K562 (cell line): ENCODE measurements at regions not wholly inside any gene's neighbourhood (a gene's known extent, or its start where the extent isn't known, plus 50 kb on each side); places are given as distances from the start of the nearest gene placed in this dataset.

Experiments
- ATAC-seq: fragments of 200-7000 bp; cut with Tn5 transposase; 3 replicates; pipeline ENCODE4 v1.9.1; 2020; ENCODE audit warnings: moderate library complexity
- BruUV-seq: library from RNA; stranded (reverse); fragments of 400-500 nt; replicated peaks from 2 replicates; lab custom pipeline; 2021; lab: Mats Ljungman, UMichigan
- CTCF ChIA-PET: fragments of 300-600 bp; formaldehyde crosslinking; extraction: SDS; loops from one replicate; lab custom pipeline; 2021; ENCODE audit warnings: low intra/inter-chr PET ratio; lab: Yijun Ruan, JAX
- POLR2A ChIA-PET: fragments of 300-600, 350-650 bp; sonication (Branson Sonifier 250); formaldehyde crosslinking; extraction: SDS; loops from one replicate; lab custom pipeline; 2021; ENCODE audit warnings: antibody characterized with exemption, inconsistent platforms; lab: Yijun Ruan, JAX
- DNase-seq, 4 experiments: peaks; one replicate each; pipeline versions ENCODE4 v3.0.0 to v3.0.0-alpha.2; 2011 to 2018; ENCODE audit warnings: low spot score in 3 of 4, mixed read lengths in 3 of 4; ENCODE audit errors: extremely low read depth in 1 of 4
- FAIRE-seq: peaks from 2 replicates; lab custom pipeline; 2011; peaks lifted over from hg19 to GRCh38; lab: Jason Lieb, UNC
- H2AFZ ChIP-seq: 2 replicates; pipeline ENCODE4 v1.6.0; 2011; ENCODE audit warnings: low read depth, low read length, control low read depth, inconsistent platforms
- H3K27ac ChIP-seq: fragments of 200-600 bp; 3 replicates; pipeline ENCODE4 v1.8.0; 2011; ENCODE audit warnings: low read depth, mild to moderate bottlenecking, control low read depth, inconsistent platforms, low read length, moderate library complexity, mixed read lengths; ENCODE audit errors: extremely low read depth
- H3K27me3 ChIP-seq, 2 experiments: fragments of 300-600 bp in 1 of 2; 2 replicates in 1 of 2; 3 replicates in 1 of 2; pipeline versions ENCODE4 v1.6.0 to v1.8.0; 2011; ENCODE audit warnings: inconsistent platforms in 2 of 2, low read length in 2 of 2, mild to moderate bottlenecking in 1 of 2, mixed read lengths in 1 of 2, moderate library complexity in 1 of 2; ENCODE audit not compliant: control insufficient read depth in 2 of 2, insufficient read depth in 2 of 2
- H3K36me3 ChIP-seq: fragments of 300-600 bp; 3 replicates; pipeline ENCODE4 v1.8.0; 2011; ENCODE audit warnings: mild to moderate bottlenecking, low read length, inconsistent platforms; ENCODE audit not compliant: control insufficient read depth, insufficient read depth
- H3K4me1 ChIP-seq, 2 experiments: fragments of 200-600 bp in 1 of 2; replicated peaks in 1 of 2; 2 replicates in 1 of 2; 3 replicates in 1 of 2; pipeline versions ENCODE4 v1.5.1 to v1.8.0; 2011; ENCODE audit warnings: inconsistent platforms in 2 of 2, low read length in 2 of 2, mild to moderate bottlenecking in 1 of 2, mixed read lengths in 1 of 2, moderate library complexity in 1 of 2; ENCODE audit not compliant: control insufficient read depth in 2 of 2, insufficient read depth in 2 of 2
- H3K4me2 ChIP-seq: 2 replicates; pipeline ENCODE4 v1.6.1; 2011; ENCODE audit warnings: low read length, control low read depth, inconsistent platforms, mixed read lengths; ENCODE audit not compliant: insufficient read depth
- H3K4me3 ChIP-seq: fragments of 200-600 bp; sonication (generic), shearing (Covaris generic); 2 replicates; pipeline ENCODE4 v1.5.1; 2016; ENCODE audit warnings: control low read depth, inconsistent platforms
- H3K79me2 ChIP-seq: fragments of 200-600 bp; 3 replicates; pipeline ENCODE4 v1.8.0; 2011; ENCODE audit warnings: low read length, inconsistent platforms; ENCODE audit not compliant: control insufficient read depth, insufficient read depth
- H3K9ac ChIP-seq, 2 experiments: 2 replicates each; pipeline versions ENCODE4 v1.6.0 to v1.6.1; 2011; ENCODE audit warnings: low read depth in 2 of 2, low read length in 2 of 2, control low read depth in 1 of 2, inconsistent platforms in 1 of 2, mild to moderate bottlenecking in 1 of 2, mixed read lengths in 1 of 2; ENCODE audit not compliant: insufficient read depth in 1 of 2
- H3K9me1 ChIP-seq: one replicate; pipeline ENCODE4 v1.6.0; 2011; ENCODE audit warnings: inconsistent platforms, mild to moderate bottlenecking, low read length, moderate library complexity; ENCODE audit not compliant: control insufficient read depth, insufficient read depth
- H3K9me3 ChIP-seq: replicated peaks from 2 replicates; pipeline ENCODE4 v1.5.1; 2011; ENCODE audit warnings: low read depth, low read length, inconsistent platforms; ENCODE audit not compliant: control insufficient read depth, insufficient read depth
- H4K20me1 ChIP-seq: replicated peaks from 2 replicates; pipeline ENCODE4 v1.6.1; 2011; ENCODE audit warnings: low read length, inconsistent platforms, mixed read lengths; ENCODE audit not compliant: control insufficient read depth, insufficient read depth
- ATF1 ChIP-seq, 2 experiments: fragments of 450-650 bp in 1 of 2; IDR thresholded peaks; 2 replicates each; pipeline ENCODE4 v1.6.1; 2016; ENCODE audit warnings: missing compliant biosample characterization in 1 of 2, missing genetic modification characterization in 1 of 2
- BACH1 ChIP-seq: fragments of 200-800 bp; sonication (Bioruptor generic); IDR thresholded peaks from 2 replicates; pipeline ENCODE4 v1.6.1; 2016; ENCODE audit warnings: missing genetic modification characterization, missing compliant biosample characterization
- ELF2 ChIP-seq: fragments of 250-450 bp; sonication (Bioruptor Pico); IDR thresholded peaks from 2 replicates; pipeline ENCODE4 v1.5.0; 2021; ENCODE audit warnings: mild to moderate bottlenecking
- HOXB6 ChIP-seq: fragments of 250-450 bp; sonication (Bioruptor Pico); IDR thresholded peaks from 2 replicates; pipeline ENCODE4 v1.5.1; 2022; ENCODE audit warnings: mild to moderate bottlenecking, borderline replicate concordance
- HSF4 ChIP-seq: fragments of 250-450 bp; sonication (Bioruptor Pico); IDR thresholded peaks from 2 replicates; pipeline ENCODE4 v2.1.2; 2022; ENCODE audit warnings: mild to moderate bottlenecking, moderate library complexity, borderline replicate concordance
- NELFE ChIP-seq: IDR thresholded peaks from 2 replicates; pipeline ENCODE4 v1.6.1; 2011; ENCODE audit warnings: mild to moderate bottlenecking; ENCODE audit not compliant: insufficient read depth, insufficient read length
- NR4A1 ChIP-seq, 2 experiments: fragments of 250-450 bp in 1 of 2; fragments of 450-650 bp in 1 of 2; sonication (Bioruptor Pico) in 1 of 2; IDR thresholded peaks; 2 replicates each; pipeline versions ENCODE4 v1.4.0 to v1.6.1; 2016 to 2020; ENCODE audit warnings: mild to moderate bottlenecking in 2 of 2, missing compliant biosample characterization in 1 of 2, missing genetic modification characterization in 1 of 2, moderate library complexity in 1 of 2
- PHF21A ChIP-seq: fragments of 450-650 bp; IDR thresholded peaks from 2 replicates; pipeline ENCODE4 v1.6.1; 2017; ENCODE audit warnings: low read depth, borderline replicate concordance
- PURB ChIP-seq: sonication (generic); formaldehyde crosslinking; IDR thresholded peaks from 2 replicates; pipeline ENCODE4 v1.9.0; 2021; ENCODE audit warnings: low read depth, mild to moderate bottlenecking, missing genetic modification reagents
- PYGO2 ChIP-seq: fragments of 450-650 bp; IDR thresholded peaks from 2 replicates; pipeline ENCODE4 v1.6.1; 2016; ENCODE audit warnings: mild to moderate bottlenecking, missing genetic modification characterization, moderate library complexity, missing compliant biosample characterization
- RBM15 ChIP-seq: fragments of 200-400 bp; formaldehyde crosslinking; IDR thresholded peaks from 2 replicates; pipeline ENCODE4 v1.6.1; 2018; ENCODE audit warnings: mild to moderate bottlenecking, low read length, moderate library complexity; ENCODE audit not compliant: insufficient read depth
- RBM34 ChIP-seq: fragments of 200-400 bp; formaldehyde crosslinking; IDR thresholded peaks from 2 replicates; pipeline ENCODE4 v1.6.1; 2018; ENCODE audit warnings: low read length, borderline replicate concordance; ENCODE audit not compliant: insufficient read depth
- SNAPC5 ChIP-seq: fragments of 250-450 bp; sonication (Bioruptor Pico); IDR thresholded peaks from 2 replicates; pipeline ENCODE4 v1.8.0; 2021; ENCODE audit warnings: moderate library complexity, mild to moderate bottlenecking, inconsistent platforms
- SP1 ChIP-seq: sonication (generic); formaldehyde crosslinking; IDR thresholded peaks from 2 replicates; pipeline ENCODE4 v1.8.1; 2022; ENCODE audit warnings: mild to moderate bottlenecking, missing genetic modification reagents
- TBL1XR1 ChIP-seq, 2 experiments: IDR thresholded peaks; 2 replicates each; pipeline ENCODE4 v1.6.1; 2012; ENCODE audit warnings: improper control_type of control experiment in 2 of 2, low read length in 2 of 2, mild to moderate bottlenecking in 1 of 2
- TOE1 ChIP-seq, 2 experiments: fragments of 450-650 bp in 1 of 2; sonication (generic) in 1 of 2; formaldehyde crosslinking in 1 of 2; IDR thresholded peaks; 2 replicates each; pipeline versions ENCODE4 v1.7.1 to v1.8.0; 2016 to 2022; ENCODE audit warnings: borderline replicate concordance in 2 of 2, mild to moderate bottlenecking in 2 of 2, antibody characterized with exemption in 1 of 2, inconsistent platforms in 1 of 2, low read depth in 1 of 2, missing genetic modification reagents in 1 of 2, moderate library complexity in 1 of 2
- ZNF436 ChIP-seq: fragments of 250-450, 450-650 bp; sonication (Bioruptor Pico); formaldehyde crosslinking; IDR thresholded peaks from 2 replicates; pipeline ENCODE4 v1.7.0; 2020; ENCODE audit warnings: mild to moderate bottlenecking
- WGBS: fragments of 100-300 bp; shearing (Covaris generic); methylation state at CpG from one replicate; pipeline ENCODE4 v1.1.6; 2016; ENCODE audit warnings: low coverage, mixed read lengths; ENCODE audit not compliant: insufficient coverage; ENCODE audit errors: missing lambda C conversion rate; 5-methylcytosine and 5-hydroxymethylcytosine counted together
- in situ Hi-C: fragments of 300-500 bp; cut with MboI; formaldehyde crosslinking; loops from 4 replicates; pipeline ENCODE4 v1.15.0; 2018; ENCODE audit warnings: inconsistent platforms, mixed read lengths
- intact Hi-C: fragments of 100-400 bp; cut with micrococcal nuclease; formaldehyde crosslinking; loops from 2 replicates; pipeline ENCODE4 v1.14.2; 2022
- TF ChIP-seq, protein P1 (sequence below): sonication (generic); formaldehyde crosslinking; IDR thresholded peaks from 2 replicates; pipeline ENCODE4 v1.8.1; 2023; ENCODE audit warnings: missing genetic modification reagents, mild to moderate bottlenecking, borderline replicate concordance

DNA sequence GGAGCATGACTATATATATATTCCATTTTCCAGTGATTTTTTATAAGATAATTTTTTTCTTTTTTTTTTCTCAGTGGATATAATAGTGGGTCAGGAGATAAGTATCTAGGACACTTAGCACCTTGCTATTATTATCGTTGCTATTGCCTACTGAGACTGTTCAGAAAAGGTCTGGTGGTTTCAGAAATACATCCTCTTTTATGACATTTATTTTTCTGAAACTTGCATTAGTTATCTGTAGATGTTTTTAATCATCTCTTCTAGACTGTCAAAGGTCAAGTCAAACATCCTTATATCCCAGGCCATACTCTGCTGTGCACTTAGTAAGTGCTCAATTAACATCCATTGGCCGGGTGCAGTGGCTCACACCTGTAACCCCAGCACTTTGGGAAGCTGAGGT, 72.9 kb upstream of the MED14 start:
- FAIRE-seq (no peak), ATAC-seq (no peak), DNase-seq (no peak)
- Histone ChIP-seq H3K27ac (no peak overlapping the region), H3K9ac (no peak overlapping the region), H3K4me2 (no peak overlapping the region), H3K9me3 (no peaks in the 10 kb centered on the region), H4K20me1 (no peaks in the 10 kb centered on the region), H3K27me3 (no peaks in the 10 kb centered on the region), H2AFZ (no peak overlapping the region), H3K36me3 (no peaks in the 10 kb centered on the region), H3K9me1 (no peaks in the 10 kb centered on the region), H3K79me2 (no peaks in the 10 kb centered on the region), H3K4me3 (no peak overlapping the region), H3K4me1 (peaks cover 4 to 11% of the 10 kb centered on the region in 2 experiments; a peak in 4 of 5 replicates)
- in situ Hi-C loops = no loop called here
- BruUV-seq = no TSS peak
- ChIA-PET CTCF (no interaction called here), POLR2A (no interaction called here)
- intact Hi-C loops = loop anchor here (10.0 kb wide), 2 partner anchors 117 to 307 kb away; no protein-coding TSS in a partner anchor
- 29% methylated on average over 1 of the region's 2 CpGs for WGBS
- TF ChIP-seq HOXB6 (CRISPR knock-in tag) = no peak
- TF ChIP-seq NELFE = no peak
- no peak for TF ChIP-seq ZNF436 (CRISPR knock-in tag)
- no peak for TF ChIP-seq RBM15
- no peak for TF ChIP-seq RBM34
- no peak for TF ChIP-seq ATF1 (CRISPR knock-in tag; IDR thresholded peaks at IDR 0.05)
- no peak for TF ChIP-seq ATF1 (tag; IDR thresholded peaks at IDR 0.05)
- no peak for TF ChIP-seq TOE1 (IDR thresholded peaks at IDR 0.05; ENCODE audit: borderline replicate concordance)
- TF ChIP-seq TOE1 (CRISPR knock-in tag; IDR thresholded peaks at IDR 0.05; ENCODE audit: borderline replicate concordance, low read depth) = no peak
- no peak for TF ChIP-seq PURB (CRISPR knock-in tag)
- TF ChIP-seq BACH1 (tag) = no peak
- no peak for TF ChIP-seq SP1 (CRISPR knock-in tag)
- no peak for TF ChIP-seq ELF2
- TF ChIP-seq, protein P1, sequence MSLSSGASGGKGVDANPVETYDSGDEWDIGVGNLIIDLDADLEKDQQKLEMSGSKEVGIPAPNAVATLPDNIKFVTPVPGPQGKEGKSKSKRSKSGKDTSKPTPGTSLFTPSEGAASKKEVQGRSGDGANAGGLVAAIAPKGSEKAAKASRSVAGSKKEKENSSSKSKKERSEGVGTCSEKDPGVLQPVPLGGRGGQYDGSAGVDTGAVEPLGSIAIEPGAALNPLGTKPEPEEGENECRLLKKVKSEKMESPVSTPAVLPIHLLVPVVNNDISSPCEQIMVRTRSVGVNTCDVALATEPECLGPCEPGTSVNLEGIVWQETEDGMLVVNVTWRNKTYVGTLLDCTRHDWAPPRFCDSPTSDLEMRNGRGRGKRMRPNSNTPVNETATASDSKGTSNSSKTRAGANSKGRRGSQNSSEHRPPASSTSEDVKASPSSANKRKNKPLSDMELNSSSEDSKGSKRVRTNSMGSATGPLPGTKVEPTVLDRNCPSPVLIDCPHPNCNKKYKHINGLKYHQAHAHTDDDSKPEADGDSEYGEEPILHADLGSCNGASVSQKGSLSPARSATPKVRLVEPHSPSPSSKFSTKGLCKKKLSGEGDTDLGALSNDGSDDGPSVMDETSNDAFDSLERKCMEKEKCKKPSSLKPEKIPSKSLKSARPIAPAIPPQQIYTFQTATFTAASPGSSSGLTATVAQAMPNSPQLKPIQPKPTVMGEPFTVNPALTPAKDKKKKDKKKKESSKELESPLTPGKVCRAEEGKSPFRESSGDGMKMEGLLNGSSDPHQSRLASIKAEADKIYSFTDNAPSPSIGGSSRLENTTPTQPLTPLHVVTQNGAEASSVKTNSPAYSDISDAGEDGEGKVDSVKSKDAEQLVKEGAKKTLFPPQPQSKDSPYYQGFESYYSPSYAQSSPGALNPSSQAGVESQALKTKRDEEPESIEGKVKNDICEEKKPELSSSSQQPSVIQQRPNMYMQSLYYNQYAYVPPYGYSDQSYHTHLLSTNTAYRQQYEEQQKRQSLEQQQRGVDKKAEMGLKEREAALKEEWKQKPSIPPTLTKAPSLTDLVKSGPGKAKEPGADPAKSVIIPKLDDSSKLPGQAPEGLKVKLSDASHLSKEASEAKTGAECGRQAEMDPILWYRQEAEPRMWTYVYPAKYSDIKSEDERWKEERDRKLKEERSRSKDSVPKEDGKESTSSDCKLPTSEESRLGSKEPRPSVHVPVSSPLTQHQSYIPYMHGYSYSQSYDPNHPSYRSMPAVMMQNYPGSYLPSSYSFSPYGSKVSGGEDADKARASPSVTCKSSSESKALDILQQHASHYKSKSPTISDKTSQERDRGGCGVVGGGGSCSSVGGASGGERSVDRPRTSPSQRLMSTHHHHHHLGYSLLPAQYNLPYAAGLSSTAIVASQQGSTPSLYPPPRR = no peak
- TF ChIP-seq HSF4 = no peak
- no peak for TF ChIP-seq NR4A1 (CRISPR knock-in tag; IDR thresholded peaks at IDR 0.05)
- TF ChIP-seq NR4A1 (tag; IDR thresholded peaks at IDR 0.05) = no peak
- no peak for TF ChIP-seq TBL1XR1 (IDR thresholded peaks at IDR 0.05; ENCODE audit: low read length in 2 of 2)
- TF ChIP-seq PYGO2 (tag) = no peak
- no peak for TF ChIP-seq PHF21A
- TF ChIP-seq SNAPC5 (CRISPR knock-in tag) = no peak
